Activated CD4-positive, alpha-beta T cell treated with anti-CD3 and anti-CD28 coated beads, Interleukin-2, amount 50 U/mL, for 4 hours (primary cell): ENCODE measurements at regions not wholly inside any gene's neighbourhood (a gene's known extent, or its start where the extent isn't known, plus 50 kb on each side); places are given as distances from the start of the nearest gene placed in this dataset.

ENCODE experiments used
- DNase-seq, 2 experiments: peaks; one replicate each; pipeline ENCODE4 v3.0.0-alpha.2; 2020

DNA sequence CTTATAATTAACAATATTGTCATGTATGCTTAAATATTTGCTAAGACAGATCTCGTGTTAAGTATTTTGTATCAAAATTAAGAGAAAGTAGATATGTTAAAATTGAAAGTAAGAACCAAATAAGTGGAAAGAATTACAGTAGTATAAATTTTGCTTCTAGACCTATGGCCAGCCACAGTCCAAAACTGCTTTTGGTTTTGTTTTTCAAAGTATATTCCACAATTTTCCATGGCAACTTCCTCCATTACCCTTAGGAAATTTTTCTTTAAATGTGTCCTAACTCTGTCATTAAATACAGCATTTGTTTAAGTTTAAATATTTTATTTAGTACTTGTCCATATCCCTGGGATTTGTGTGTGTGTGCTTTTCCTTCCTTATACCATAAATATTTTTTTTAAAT lies 689.0 kb downstream of the DIAPH3 start:
- no peak for DNase-seq

DNA sequence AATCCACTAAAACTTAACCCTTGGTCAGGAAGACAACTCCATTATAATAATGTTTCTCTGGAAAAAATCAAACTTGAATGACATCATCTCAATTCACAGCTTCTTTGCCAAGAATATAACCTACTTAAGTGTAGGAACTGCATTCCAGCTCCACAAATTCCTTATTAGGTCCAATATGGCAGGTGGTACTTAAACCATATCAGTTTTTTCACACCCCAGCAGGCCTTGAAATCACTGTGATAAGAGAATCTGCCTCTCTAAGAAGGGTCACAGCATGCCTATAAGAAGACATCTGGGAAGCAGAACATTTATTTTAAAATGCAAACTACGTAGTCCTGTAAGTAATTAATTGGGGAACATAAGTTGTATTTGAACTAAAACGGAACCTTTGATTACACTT lies 687.8 kb downstream of the DIAPH3 start:
- DNase-seq = no peak

DNA sequence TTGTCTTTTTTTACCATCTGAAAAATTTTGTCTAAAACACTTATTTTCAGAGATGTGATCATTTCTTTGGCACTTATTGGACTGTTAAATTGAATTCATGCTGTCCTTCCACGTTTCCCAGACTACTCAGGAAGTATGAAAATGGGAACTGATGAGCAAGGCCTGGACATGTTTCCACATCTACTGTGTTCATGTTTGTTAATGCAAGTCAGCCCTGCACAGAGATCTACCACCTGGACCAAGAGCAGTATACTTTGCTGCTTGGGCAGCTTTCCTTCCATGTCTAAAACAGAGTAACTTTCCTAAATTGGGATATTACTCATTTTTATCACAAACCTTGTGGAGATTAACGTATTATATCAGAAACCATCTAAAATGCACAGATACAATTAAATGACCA lies 687.4 kb downstream of the DIAPH3 start:
- no peak for DNase-seq

DNA sequence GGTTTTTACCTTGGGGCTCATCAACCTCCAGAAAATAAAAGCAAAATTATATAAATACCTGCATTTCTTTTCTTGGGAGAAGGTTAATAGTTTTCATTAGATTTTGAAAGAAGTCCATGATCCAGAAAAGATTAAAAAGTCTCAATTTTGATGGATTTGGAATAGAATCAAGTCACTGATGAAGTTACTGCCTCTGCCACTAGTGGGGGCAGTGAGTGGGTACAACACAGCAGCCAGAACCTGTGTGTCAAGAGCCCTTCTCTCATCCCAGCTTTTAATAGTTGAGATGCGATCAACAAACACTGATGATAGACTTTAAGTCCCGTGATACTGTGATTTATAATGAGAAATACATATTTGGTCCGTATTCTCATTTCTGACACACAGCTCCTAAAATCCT lies 686.7 kb downstream of the DIAPH3 start:
- no peak for DNase-seq

DNA sequence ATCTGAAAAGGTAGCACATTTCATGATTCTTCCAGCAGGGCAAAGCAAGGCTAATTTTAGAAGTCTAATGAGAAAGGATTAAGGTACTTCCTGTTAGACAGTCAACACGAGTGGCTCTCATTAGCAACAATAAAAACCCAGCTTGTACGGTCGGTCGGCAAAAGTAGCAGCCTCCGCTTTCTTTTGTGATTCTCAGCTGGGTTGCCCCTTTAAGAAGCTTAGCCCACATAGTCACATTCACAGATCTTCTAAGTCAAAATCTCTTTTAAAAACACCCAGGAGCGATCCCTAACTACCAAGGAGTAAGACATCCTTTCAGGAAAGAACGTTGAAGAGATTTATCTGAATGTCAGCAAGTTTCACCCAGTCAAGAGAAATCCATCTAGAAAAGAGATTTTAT lies 684.8 kb downstream of the DIAPH3 start:
- DNase-seq = no peak

DNA sequence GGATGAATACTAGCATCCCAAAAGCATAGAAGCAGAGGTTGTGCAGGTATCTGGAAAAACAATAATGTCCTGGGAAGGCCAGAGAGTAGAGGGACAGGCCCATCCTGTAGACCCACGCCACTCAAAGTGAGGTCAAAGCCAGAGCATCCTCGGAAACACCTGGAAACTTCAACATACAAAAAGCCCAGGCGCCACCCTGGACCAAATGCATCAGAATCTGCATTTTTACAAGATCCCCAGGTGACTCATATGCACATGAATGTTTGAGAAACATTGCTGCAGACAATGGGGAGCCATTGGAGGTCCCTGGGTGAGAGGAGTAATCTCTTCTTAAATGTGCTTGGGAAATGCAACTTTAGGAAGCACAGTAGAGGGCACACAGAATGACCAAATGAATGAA lies 684.1 kb downstream of the DIAPH3 start:
- no peak for DNase-seq

DNA sequence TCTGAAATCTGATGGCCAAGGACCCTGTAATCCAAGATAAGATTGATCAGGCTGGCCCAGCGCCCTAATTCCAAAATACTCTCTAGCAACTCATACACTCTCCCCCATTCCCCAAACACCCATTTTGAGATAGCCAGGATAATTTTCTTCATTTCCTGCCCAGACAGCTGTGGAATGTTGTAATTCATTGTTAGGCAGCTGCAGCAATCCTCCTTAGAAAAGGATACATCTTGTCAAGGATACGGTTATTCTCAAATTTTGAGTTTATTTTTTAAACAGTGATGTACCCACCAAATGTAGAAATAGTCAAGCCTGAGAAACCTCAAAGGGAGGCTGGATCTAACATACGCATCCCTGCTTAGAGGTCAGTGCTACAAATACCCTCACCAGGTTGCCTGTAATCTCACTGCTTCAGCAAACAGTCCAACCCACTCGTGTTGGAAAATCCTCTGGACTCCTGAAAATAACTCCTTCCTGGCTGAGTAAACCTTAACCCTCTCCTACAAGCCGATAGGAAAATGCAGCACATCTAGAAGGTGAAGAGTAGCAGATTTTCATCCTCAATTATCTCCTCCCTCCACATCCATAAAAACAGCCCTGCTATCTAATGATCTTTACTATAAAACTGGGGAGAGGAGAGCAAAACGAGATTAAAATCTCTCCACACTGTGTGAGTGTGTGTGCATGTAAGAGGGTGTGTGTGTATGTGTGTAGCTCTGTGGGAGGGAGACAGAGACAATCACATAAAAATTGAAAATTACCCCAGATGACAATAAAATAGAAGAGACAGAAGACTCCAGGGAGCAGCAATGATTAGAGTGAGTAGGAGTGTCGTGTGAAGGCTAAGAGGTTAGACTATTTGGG lies 683.1 kb downstream of the DIAPH3 start:
- no peak for DNase-seq

DNA sequence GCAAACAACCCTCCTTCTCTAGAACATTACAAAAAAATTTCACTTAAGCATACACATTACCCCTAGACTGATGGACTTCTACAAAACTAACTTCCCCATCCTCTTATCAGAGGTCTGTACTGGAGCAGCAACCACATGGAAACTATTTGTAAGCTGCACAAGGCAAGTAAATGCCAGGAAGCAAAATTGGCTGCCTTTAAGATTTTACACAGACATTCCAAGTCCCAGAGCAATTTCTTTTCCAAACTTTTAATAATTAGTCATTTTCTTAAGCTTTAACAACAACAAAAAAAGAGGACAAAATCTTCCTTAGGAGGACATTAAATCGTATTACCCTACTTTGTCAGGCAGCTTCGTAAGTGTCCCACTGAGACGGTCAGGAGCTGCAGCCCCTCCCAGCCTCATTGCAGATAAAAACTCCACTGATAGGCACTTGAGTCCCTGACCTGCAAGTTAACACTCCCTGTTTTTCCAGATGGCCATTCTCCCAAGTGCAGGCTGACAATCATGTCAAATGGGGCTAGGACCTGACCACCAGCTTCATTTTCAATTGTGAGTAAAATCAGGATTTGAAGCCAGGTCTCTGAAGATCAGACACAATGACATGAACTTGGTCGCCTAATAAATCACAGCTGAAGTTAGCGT lies 680.1 kb downstream of the DIAPH3 start:
- DNase-seq = no peak

DNA sequence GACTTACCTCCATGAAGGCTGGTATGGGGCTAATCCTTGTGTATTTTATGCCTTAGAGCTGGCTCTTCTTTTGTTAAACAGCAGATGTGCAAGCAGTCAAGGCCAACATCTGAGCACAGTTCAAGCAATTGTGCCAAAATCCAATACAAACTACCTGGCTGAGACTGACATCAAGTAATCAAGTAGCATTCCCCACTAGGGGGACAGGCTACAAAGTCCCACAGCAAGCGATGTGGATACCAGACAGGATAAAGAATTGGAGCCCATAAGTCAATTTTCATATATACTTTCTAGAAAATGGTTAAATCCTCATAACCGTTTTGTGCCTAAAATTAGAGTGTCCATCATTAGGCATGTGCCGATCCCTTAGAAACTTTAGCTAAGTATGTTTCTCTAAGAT lies 675.8 kb downstream of the DIAPH3 start:
- no peak for DNase-seq

DNA sequence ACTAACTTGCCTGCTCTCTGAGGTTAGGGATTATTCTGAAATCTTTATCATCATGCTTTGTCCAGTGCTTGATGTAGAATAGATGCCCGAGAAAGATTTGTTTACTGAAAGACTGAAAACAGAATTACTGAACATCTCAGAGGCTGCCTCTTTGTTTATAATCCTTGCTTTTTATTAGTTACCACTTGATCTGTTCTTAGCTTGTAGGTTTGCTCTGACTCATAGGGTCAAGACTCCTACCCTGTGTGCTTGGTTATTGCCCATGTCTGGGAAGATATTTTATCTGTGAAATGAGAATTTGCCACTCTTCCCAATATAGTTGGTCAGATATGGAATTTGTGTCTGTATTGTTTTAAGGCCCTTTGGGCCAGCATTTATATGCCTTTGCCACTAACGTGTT lies 675.3 kb downstream of the DIAPH3 start:
- no peak for DNase-seq

DNA sequence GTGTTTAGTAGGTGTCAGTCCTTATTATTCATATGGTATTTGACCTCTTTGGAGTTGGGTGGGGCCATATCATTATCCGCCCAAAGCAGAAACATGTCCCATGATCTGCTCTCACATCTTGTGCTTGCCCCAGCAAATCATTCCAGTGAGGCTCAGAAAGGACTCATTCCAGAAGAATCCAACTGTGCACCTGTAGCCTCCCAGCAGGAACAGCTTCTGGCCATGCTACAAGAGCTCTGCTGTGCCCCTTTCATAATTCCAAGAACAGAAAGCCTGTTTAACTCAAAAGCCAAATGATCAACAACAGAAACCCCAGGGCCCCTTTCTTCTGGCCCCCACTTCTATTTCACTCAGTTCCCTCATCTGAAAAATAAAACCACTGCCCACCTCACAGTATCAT lies 673.1 kb downstream of the DIAPH3 start:
- DNase-seq = no peak

DNA sequence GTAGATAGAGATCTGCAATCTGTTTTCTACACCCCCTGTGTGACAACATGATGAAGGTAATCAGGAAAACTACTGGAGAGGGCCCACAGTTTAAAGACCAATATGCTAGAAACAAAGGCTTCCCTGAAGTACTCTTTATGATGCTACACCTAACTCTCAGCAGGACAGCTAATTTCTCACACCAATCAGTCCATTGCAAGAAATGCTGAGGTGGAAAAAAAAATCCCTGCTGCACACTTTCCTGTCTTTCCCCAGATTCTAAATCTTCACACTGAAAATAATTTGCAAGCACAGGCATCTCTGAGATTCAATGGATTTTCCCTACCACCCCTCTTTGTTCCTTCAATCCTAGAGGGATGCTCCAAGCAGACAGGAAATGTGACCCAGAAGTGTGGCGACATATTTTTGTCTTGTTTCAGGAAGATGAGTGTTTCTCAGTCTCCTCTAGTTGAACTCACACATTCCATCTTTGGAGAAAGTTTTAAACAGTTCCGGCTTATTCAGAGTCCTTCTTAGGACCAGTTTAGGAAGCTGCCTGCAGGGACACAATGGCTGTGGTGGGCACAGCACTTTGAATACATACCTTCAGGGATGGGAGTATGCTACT lies 671.6 kb downstream of the DIAPH3 start:
- no peak for DNase-seq

DNA sequence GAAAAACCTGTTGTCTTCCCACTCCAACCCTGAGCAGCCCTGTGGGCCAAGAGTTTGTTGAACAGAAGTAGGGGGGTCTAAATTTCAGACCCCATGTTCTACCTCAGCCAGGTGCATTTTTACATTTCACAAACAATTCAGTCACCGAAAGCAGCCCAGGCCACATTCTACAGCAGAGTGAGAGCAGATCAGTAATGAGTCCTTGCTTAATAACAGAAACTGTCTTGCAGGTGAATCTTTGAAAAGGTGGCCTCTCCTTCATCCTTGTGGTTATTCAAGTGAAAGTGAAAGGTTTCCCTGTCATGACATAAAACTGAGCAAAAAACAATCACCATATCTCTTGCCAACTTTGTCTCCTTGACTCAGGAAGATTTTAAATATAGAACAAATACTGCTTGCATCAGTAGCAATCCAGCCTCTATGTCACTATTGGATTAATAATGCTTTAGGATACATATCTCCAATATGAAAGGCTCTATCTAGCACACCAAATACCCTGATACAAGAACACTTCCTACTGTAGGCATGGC lies 670.2 kb downstream of the DIAPH3 start:
- DNase-seq = no peak

DNA sequence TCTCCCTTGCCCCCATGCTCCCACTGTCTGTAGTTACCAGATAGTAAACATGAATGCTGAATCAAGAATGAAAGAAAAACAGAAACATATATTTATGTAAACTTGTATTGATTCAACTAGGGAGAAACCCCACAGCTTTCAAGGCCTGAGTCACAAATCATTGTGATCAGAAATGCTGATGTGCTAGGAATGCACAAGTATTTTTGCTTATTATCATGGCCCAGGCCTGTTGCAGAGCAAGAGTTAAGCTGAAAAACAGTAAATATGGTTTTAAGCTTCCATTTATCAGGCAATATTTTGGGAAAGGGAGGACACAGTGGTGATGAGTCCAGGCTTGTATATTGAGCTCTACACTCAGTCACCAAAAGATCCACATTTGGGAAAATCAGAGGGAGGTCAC lies 669.6 kb downstream of the DIAPH3 start:
- DNase-seq = no peak

DNA sequence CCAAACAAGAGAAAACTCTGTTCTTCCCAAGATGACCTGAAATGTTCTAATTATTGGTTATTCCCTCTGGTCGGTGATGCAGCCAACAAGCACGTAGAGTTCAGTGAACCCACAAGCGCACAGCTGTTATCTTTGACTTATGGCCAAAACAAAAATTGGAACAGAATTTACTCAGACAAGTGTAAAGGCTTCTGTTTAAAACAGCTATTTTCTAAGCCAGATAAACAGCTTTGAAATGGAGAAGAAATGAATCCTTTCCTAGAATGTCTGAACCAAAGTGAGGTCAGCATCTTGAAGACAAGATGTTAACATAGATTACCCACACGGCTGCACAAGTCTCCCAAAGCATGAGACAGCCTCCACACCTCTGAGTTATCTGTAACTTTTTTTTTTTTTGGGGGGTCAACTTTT lies 669.2 kb downstream of the DIAPH3 start:
- no peak for DNase-seq

DNA sequence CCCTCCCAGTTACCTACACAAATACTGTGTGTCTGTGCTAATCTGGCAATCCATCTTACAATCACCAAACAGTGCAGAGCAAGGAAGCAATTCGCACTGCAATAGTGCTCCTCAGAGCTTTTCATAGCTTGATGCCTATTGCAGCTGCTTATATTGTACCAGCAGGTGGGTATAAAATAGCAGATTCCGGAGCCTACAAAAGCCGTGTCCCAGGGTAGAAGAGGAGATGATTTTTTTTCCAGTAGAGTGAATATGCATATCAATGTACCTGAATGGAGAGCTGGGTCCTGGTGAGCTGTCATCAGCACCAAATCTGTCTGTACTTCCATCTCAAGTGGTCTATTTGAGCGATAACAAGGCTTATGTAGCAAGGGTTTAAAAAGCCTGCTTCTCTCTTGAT lies 668.4 kb downstream of the DIAPH3 start:
- DNase-seq = no peak

DNA sequence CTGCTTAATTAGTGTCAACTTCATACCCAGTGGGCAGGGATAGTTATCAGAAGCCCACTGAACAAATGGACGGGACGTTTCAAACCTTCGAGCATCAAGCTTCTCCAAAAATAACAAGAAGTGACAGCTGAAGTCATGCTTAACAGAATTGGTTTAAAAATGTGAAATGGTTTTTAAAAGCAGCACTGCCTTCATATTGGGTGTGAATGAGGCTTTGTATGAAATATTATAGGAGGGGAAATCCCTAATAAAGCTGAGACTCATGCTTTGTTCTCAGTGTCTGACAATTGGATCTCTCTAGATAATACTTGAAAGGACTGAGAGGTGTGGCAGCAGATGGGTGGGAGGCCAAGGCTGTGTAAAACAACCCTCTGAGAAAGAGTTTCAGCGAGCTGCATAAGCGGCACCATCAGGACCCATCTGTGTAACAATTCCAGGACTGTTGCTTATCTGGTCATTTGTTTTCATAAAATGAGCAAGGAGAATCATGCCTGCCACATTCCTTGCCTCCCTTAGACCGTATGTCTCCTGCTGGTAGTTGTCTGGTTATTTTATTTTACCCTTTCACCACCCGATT lies 667.7 kb downstream of the DIAPH3 start:
- no peak for DNase-seq

DNA sequence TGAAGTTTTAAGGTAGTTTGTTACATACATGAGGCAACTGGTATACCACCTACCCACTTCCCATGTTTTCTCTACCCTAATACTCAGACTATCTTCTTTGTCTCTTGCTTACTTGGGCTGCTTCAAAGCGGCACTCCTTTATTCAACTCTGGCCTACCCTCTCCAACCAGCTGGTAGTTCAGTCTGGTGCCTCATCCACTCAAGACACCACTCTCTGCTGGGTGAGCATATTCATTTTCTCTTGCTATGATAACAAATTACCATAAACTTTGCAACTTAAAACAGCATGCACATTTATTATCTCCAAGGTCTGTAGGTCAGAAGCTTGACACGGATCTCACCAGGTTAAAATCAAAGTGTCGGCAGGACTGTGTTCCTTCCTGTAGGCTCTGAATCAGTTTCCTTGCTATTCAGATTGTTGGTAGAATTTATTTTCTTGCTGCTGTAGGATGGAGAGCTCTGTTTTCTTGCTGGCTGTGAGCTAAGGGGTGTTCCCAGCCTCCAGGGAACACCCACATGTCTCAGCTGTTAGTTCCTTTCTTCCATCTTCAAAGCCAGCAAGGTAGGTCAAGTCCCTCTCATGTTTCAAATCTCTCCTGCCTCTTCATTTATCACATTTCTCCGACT lies 666.0 kb downstream of the DIAPH3 start:
- DNase-seq = no peak

DNA sequence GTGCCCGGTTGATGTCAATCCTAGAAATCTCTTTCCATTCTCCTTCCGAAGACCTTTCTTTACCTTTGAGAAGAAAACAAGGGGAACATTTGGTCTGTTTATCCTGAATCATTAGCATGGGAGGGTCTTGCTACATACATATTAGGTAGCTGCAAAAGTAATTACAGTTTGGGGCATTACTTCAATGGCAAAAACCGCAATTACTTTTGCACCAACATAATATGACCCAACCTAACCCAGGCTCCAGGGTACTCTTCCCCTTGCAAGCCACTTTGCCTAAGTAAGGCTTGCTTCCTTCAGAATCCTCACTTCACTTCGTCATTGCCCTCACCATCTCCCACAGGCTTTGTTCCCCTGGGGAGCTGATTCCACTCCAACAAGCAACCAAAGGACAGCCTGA lies 662.7 kb downstream of the DIAPH3 start:
- no peak for DNase-seq

DNA sequence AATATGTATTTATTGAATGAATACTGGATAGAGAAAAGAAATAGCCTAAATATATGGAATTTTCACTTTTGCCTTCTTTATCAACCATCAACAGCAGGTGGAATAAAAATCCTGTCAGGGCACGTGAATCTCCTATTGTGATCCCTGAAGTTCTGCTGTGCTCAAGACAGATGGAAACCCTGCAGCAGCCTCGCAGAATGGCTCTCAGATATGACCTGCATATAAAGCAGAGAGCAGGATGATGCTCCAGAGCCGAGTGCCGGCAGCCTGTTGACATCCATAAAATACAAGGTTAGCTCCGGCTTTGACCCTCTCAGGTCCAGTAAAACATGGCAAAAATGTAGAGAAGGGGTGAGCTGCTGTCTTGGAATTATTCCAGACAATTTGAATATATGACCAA lies 659.3 kb downstream of the DIAPH3 start:
- DNase-seq = no peak

DNA sequence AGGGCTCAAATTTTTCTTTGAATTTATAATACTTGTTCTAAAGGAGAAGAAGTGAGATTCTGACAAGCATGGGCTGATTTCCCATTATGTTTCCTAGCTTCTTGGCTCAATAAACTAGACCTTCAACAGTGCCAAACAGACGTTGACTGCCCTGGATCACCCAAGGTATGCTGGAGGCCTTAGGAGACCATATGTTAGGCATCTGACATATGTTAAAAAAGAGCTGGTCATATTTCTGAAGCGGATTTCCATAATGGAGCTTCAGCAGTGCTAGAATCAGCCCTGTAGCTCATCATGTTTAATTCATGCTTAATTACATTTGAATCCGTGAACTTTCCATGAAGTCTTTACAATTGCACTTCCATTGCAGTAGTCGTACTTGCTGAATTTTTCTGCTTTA lies 653.3 kb downstream of the DIAPH3 start:
- DNase-seq = no peak

DNA sequence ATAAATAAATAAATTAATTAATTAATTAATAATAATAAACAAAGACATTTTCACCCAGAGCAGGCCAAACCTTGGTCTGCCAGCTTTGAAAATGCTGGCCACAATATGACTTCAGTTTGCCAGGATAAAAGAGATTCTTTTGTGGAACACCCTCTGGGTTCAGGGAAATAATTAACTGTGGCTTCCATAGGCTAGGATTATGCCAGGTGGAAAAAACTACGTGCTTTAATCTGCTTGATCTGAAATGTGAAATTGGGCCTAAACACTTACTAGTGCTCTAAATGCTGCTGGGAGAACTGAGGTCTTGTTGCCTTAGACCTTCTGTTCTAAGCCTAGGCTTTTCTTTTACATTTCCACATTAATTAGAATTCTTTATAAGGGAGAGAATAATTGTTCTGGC lies 650.0 kb downstream of the DIAPH3 start:
- DNase-seq = no peak

DNA sequence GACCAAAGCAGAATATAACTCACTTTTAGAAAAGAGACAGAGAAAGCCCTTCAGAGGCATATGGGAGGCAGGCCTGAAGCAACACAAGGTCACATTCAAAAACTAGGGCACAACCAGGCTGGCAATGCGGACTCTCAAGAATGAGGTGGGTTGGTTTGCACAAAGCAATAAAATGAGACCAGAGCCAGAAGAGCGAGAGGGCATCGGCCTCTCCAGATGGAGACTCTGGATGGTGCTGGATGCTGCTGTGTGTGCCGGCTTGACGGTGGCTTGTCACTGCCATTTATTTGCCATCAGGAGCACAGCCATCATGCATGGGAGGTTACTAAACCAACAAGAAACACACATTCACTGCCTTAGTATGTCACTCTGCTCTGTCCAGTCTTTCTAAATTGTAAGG lies 649.4 kb downstream of the DIAPH3 start:
- no peak for DNase-seq
